ENCODE measurements at regions not wholly inside any gene's neighbourhood (a gene's known extent, or its start where the extent isn't known, plus 50 kb on each side); places are given as distances from the start of the nearest gene placed in this dataset.

DNA sequence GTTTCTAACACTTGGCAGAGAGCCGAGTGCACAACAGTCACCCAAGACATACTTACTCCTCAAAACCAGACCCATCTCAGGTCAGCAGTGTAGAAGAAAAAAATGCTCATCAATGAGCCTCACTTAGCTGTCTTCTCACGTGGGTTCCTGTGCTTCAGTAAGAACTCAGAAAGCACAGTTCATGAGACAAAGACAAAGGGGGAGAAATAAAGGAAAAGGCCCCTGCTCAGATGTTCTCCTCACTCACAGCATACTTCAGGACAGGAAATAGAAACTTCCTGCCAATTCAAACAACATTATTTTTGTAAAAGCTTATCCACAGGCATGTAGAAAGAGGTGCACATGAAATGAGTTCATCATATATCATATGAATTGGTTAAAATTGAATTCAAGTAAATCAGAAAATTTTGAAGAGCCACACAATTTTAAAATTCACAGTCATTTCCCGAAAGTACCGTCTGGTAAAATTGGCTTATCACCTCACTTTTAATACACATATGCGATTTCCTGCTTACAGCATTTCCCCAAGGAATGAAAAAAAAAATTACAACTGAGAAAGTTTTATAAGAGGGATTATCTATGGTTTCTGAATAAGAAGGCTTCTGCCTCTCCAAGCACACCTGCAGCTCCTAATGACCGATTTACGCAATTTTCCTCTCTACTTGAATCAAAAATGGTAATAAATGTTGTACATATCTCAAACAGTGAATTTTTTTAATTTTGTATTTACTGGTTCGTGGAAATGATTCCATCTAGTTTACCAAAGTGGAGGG is 328.3 kb downstream of the TMEM167A start:
- H3K27ac ChIP-seq (ENCODE audit: insufficient read depth, low read depth, low read length, poor library complexity, severe bottlenecking), result no peak overlapping the region
- 80 to 89% methylated on average over 3 to 7 of the region's 8 CpGs for WGBS, 2 experiments
- H3K27me3 ChIP-seq (ENCODE audit: control insufficient read depth, insufficient read depth, low read length, poor library complexity, severe bottlenecking), result no peaks in the 10 kb centered on the region
- no peak overlapping the region for H3K4me3 ChIP-seq (ENCODE audit: insufficient read depth, low read depth, low read length)
- H3K36me3 ChIP-seq (ENCODE audit: control insufficient read depth, insufficient read depth, low read length), result no peaks in the 10 kb centered on the region
- H3K9me3 ChIP-seq (ENCODE audit: control insufficient read depth, low read length), result no peaks in the 10 kb centered on the region
- H3K4me1 ChIP-seq (ENCODE audit: control insufficient read depth, insufficient read depth, low read length), result no peaks in the 10 kb centered on the region

DNA sequence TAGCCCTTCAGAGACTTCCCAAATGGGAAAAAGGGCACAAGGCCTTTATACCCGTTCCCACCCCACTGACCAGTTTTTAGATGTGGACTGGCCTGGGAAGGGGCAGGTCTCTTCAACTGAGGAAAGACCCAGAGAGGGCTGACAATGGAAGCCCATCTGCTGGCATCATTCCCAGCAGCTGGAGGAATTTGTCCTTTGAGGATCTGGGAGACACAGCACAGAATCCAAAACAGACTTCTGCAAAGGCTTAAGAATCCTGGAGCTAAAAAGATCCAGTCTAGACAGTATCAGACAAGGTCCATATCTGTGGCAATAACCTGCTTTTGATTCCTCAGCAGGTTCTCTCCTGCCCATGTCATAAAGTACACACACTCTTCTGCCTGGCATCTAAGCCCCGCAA is 329.2 kb downstream of the TMEM167A start:
- H3K27ac ChIP-seq (ENCODE audit: insufficient read depth, low read depth, low read length, poor library complexity, severe bottlenecking), result no peak overlapping the region
- H3K4me3 ChIP-seq (ENCODE audit: insufficient read depth, low read depth, low read length), result no peak overlapping the region
- WGBS, 2 experiments, result 93 to 96% methylated on average over 2 of the region's 2 CpGs
- no peaks in the 10 kb centered on the region for H3K4me1 ChIP-seq (ENCODE audit: control insufficient read depth, insufficient read depth, low read length)
- no peaks in the 10 kb centered on the region for H3K9me3 ChIP-seq (ENCODE audit: control insufficient read depth, low read length)
- H3K27me3 ChIP-seq (ENCODE audit: control insufficient read depth, insufficient read depth, low read length, poor library complexity, severe bottlenecking), result no peaks in the 10 kb centered on the region
- no peaks in the 10 kb centered on the region for H3K36me3 ChIP-seq (ENCODE audit: control insufficient read depth, insufficient read depth, low read length)

- no peaks in the 10 kb centered on the region for H3K27me3 ChIP-seq (ENCODE audit: control insufficient read depth, insufficient read depth, low read length, poor library complexity, severe bottlenecking)
- H3K4me1 ChIP-seq (ENCODE audit: control insufficient read depth, insufficient read depth, low read length), result no peaks in the 10 kb centered on the region
- WGBS, 2 experiments, result 89 to 92% methylated on average over 2 of the region's 2 CpGs
- no peak overlapping the region for H3K4me3 ChIP-seq (ENCODE audit: insufficient read depth, low read depth, low read length)
- H3K27ac ChIP-seq (ENCODE audit: insufficient read depth, low read depth, low read length, poor library complexity, severe bottlenecking), result no peak overlapping the region
- H3K36me3 ChIP-seq (ENCODE audit: control insufficient read depth, insufficient read depth, low read length), result no peaks in the 10 kb centered on the region
- H3K9me3 ChIP-seq (ENCODE audit: control insufficient read depth, low read length), result no peaks in the 10 kb centered on the region
Observed at GRCh38 chr5:82745016-82745415, 332.2 kb downstream of the TMEM167A start.

DNA sequence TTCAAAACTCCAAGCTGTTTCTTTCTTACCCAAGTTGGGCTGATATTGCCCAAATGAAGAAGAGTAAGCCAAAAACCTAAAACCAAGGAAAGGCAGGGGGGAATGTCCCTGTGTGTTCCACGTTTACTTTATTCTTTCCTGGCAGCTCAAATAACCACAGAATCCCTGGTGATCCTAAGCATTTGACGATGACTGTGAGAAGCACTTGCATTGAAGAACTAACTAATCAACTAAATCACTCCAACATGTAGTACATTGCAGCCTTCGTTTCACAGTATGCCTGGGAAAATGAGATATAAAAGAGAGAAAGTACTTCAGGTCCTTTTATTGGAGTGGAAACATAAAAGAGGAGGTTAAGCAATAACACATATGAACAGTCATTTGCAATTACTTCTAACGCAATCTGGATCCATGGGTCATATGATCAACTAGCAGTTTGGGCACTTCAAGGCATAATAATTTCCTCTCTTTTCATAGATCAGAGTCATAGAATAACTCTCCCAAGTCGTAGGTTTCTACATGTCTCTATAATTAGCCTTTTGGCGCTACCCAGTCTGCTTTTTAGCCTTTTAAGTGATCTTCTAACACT is 338.4 kb downstream of the TMEM167A start:
- Histone ChIP-seq H3K36me3 (ENCODE audit: control insufficient read depth, insufficient read depth, low read length) (no peaks in the 10 kb centered on the region), H3K4me3 (ENCODE audit: insufficient read depth, low read depth, low read length) (no peak overlapping the region), H3K27ac (ENCODE audit: insufficient read depth, low read depth, low read length, poor library complexity, severe bottlenecking) (no peak overlapping the region), H3K27me3 (ENCODE audit: control insufficient read depth, insufficient read depth, low read length, poor library complexity, severe bottlenecking) (no peaks in the 10 kb centered on the region), H3K4me1 (ENCODE audit: control insufficient read depth, insufficient read depth, low read length) (no peaks in the 10 kb centered on the region), H3K9me3 (ENCODE audit: control insufficient read depth, low read length) (no peaks in the 10 kb centered on the region)
- 79% methylated on average over 6 of the region's 6 CpGs for WGBS, 2 experiments

DNA sequence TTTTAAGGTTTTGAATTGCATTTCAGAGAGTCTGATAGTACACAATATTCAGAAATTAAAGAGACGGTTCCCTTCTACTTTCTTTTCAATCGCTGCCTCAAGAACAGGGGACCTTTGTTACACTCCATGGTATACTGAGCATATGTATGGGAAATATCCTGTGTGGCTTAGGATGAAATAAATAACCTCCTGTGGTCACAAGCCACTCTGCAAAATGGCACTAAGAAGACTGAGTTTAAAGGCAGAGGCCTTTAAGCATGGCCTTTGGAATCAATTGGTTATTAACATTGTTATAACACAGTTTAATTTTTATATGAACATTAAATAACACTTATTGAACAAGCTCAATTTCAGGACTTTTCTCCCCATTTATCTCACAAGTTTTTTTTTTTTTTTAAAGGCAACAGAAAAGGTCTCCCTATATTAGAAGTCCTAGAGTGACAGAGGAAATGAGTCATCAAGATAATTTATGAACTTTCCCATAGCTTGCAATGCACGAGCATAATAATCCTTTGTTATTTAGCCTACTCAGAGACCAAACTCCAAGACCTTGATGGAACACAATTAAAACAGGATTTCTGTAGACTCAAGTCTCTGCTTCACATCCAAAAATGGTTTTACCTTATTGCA is 341.9 kb downstream of the TMEM167A start:
- Histone ChIP-seq H3K27ac (ENCODE audit: insufficient read depth, low read depth, low read length, poor library complexity, severe bottlenecking) (no peak overlapping the region), H3K4me3 (ENCODE audit: insufficient read depth, low read depth, low read length) (no peak overlapping the region), H3K9me3 (ENCODE audit: control insufficient read depth, low read length) (no peaks in the 10 kb centered on the region), H3K36me3 (ENCODE audit: control insufficient read depth, insufficient read depth, low read length) (no peaks in the 10 kb centered on the region), H3K27me3 (ENCODE audit: control insufficient read depth, insufficient read depth, low read length, poor library complexity, severe bottlenecking) (no peaks in the 10 kb centered on the region), H3K4me1 (ENCODE audit: control insufficient read depth, insufficient read depth, low read length) (no peaks in the 10 kb centered on the region)
- WGBS, 2 experiments, result 77 to 98% methylated on average over 3 of the region's 3 CpGs

- 85 to 89% methylated on average over 5 of the region's 5 CpGs for WGBS, 2 experiments
- H3K9me3 ChIP-seq (ENCODE audit: control insufficient read depth, low read length), result no peaks in the 10 kb centered on the region
- H3K27ac ChIP-seq (ENCODE audit: insufficient read depth, low read depth, low read length, poor library complexity, severe bottlenecking), result no peak overlapping the region
- no peaks in the 10 kb centered on the region for H3K36me3 ChIP-seq (ENCODE audit: control insufficient read depth, insufficient read depth, low read length)
- no peaks in the 10 kb centered on the region for H3K27me3 ChIP-seq (ENCODE audit: control insufficient read depth, insufficient read depth, low read length, poor library complexity, severe bottlenecking)
- H3K4me1 ChIP-seq (ENCODE audit: control insufficient read depth, insufficient read depth, low read length), result no peaks in the 10 kb centered on the region
- no peak overlapping the region for H3K4me3 ChIP-seq (ENCODE audit: insufficient read depth, low read depth, low read length)
Observed at GRCh38 chr5:82734347-82734746, 342.8 kb downstream of the TMEM167A start.

GRCh38 chr5:82730913-82731312 is 346.3 kb downstream of the TMEM167A start:
- WGBS, 2 experiments, result 87 to 88% methylated on average over 7 of the region's 7 CpGs
- Histone ChIP-seq H3K4me1 (ENCODE audit: control insufficient read depth, insufficient read depth, low read length) (no peaks in the 10 kb centered on the region), H3K27me3 (ENCODE audit: control insufficient read depth, insufficient read depth, low read length, poor library complexity, severe bottlenecking) (no peaks in the 10 kb centered on the region), H3K27ac (ENCODE audit: insufficient read depth, low read depth, low read length, poor library complexity, severe bottlenecking) (no peak overlapping the region), H3K36me3 (ENCODE audit: control insufficient read depth, insufficient read depth, low read length) (no peaks in the 10 kb centered on the region), H3K4me3 (ENCODE audit: insufficient read depth, low read depth, low read length) (no peak overlapping the region), H3K9me3 (ENCODE audit: control insufficient read depth, low read length) (no peaks in the 10 kb centered on the region)

DNA sequence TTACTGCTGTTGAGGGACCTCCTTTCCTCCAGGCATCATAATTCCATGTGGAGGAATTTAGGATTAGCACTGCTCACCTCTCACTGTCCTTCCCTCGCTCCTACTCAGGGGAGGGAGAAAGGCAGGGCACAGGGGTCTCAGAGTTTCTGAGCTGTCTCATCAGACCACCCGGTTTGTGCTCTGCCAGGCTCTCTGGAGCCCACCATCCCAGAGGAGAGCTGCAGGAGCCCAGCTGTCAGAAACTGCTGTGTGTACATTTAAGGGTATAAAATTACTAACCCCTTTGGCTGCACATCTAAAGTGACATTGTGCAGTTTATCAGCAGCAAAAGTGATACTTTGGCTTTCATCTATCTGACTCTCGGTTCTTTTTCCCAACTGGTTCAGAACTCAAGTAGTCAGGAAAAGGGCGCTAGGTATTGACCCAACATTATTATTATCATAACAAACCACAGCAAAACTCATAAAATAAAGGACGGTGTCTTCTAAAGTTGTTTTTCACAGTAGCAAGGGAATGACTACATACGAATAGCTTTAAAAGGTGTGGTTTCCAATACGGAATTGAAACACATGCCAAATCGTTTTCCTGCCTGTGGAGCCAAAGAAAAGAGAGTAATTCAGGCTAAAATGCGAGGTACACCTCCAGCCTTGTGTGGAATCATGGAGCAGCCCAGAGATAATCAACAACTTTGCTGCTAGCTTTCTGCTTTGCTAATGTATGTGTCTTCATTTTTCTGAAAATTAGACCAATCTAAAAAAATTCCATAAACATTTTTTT is 348.1 kb downstream of the TMEM167A start:
- WGBS, 2 experiments, result 91 to 95% methylated on average over 9 of the region's 9 CpGs
- Histone ChIP-seq H3K27me3 (ENCODE audit: control insufficient read depth, insufficient read depth, low read length, poor library complexity, severe bottlenecking) (no peaks in the 10 kb centered on the region), H3K4me1 (ENCODE audit: control insufficient read depth, insufficient read depth, low read length) (no peaks in the 10 kb centered on the region), H3K4me3 (ENCODE audit: insufficient read depth, low read depth, low read length) (no peak overlapping the region), H3K36me3 (ENCODE audit: control insufficient read depth, insufficient read depth, low read length) (no peaks in the 10 kb centered on the region), H3K27ac (ENCODE audit: insufficient read depth, low read depth, low read length, poor library complexity, severe bottlenecking) (no peak overlapping the region), H3K9me3 (ENCODE audit: control insufficient read depth, low read length) (no peaks in the 10 kb centered on the region)

DNA sequence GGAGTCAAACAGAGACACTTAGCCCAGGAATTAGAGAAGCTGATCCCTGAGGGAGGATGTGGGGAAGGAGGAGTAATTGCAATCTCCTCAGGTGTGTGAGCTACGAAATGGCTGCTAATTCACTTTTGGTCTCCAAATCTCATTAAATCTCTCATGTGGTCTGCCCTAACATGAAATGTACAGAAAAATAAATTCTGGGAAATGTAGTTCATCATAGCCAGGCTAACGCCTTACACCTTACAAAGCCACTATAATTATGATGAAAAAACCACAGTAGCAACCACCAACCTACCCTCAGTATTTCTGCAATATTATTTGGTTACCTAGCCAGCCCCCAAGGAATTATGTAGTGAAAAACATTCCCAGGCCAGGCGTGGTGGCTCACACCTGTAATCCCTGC is 354.0 kb downstream of the TMEM167A start:
- H3K4me3 ChIP-seq (ENCODE audit: insufficient read depth, low read depth, low read length), result no peak overlapping the region
- no peak overlapping the region for H3K27ac ChIP-seq (ENCODE audit: insufficient read depth, low read depth, low read length, poor library complexity, severe bottlenecking)
- H3K9me3 ChIP-seq (ENCODE audit: control insufficient read depth, low read length), result no peaks in the 10 kb centered on the region
- 92 to 96% methylated on average over 2 to 3 of the region's 3 CpGs for WGBS, 2 experiments
- peaks cover 3% of the 10 kb centered on the region for H3K4me1 ChIP-seq (ENCODE audit: control insufficient read depth, insufficient read depth, low read length)
- no peaks in the 10 kb centered on the region for H3K36me3 ChIP-seq (ENCODE audit: control insufficient read depth, insufficient read depth, low read length)
- H3K27me3 ChIP-seq (ENCODE audit: control insufficient read depth, insufficient read depth, low read length, poor library complexity, severe bottlenecking), result no peaks in the 10 kb centered on the region

- WGBS, 2 experiments, result 94% methylated on average over 1 of the region's 1 CpG; no CpG with 5 or more reads in 1 of the 2 experiments
- Histone ChIP-seq H3K27ac (ENCODE audit: insufficient read depth, low read depth, low read length, poor library complexity, severe bottlenecking) (no peak overlapping the region), H3K4me1 (ENCODE audit: control insufficient read depth, insufficient read depth, low read length) (peaks cover 3% of the 10 kb centered on the region), H3K9me3 (ENCODE audit: control insufficient read depth, low read length) (no peaks in the 10 kb centered on the region), H3K4me3 (ENCODE audit: insufficient read depth, low read depth, low read length) (no peak overlapping the region), H3K36me3 (ENCODE audit: control insufficient read depth, insufficient read depth, low read length) (no peaks in the 10 kb centered on the region), H3K27me3 (ENCODE audit: control insufficient read depth, insufficient read depth, low read length, poor library complexity, severe bottlenecking) (no peaks in the 10 kb centered on the region)
Observed at GRCh38 chr5:82721087-82721410, 356.1 kb downstream of the TMEM167A start.
